HG03097 (cell line): ENCODE measurements at regions not wholly inside any gene's neighbourhood (a gene's known extent, or its start where the extent isn't known, plus 50 kb on each side); places are given as distances from the start of the nearest gene placed in this dataset.
"Not testable (repeated sequence)": the region's sequence is repeated elsewhere in the genome, so short reads cannot be mapped to it uniquely, and the experiment has no call there.

Source experiments
- ATAC-seq: cut with Tn5 transposase; IDR thresholded peaks from one replicate; pipeline ENCODE4 v1.9.1; 2021; ENCODE audit not compliant: unreplicated experiment, low FRiP score

DNA sequence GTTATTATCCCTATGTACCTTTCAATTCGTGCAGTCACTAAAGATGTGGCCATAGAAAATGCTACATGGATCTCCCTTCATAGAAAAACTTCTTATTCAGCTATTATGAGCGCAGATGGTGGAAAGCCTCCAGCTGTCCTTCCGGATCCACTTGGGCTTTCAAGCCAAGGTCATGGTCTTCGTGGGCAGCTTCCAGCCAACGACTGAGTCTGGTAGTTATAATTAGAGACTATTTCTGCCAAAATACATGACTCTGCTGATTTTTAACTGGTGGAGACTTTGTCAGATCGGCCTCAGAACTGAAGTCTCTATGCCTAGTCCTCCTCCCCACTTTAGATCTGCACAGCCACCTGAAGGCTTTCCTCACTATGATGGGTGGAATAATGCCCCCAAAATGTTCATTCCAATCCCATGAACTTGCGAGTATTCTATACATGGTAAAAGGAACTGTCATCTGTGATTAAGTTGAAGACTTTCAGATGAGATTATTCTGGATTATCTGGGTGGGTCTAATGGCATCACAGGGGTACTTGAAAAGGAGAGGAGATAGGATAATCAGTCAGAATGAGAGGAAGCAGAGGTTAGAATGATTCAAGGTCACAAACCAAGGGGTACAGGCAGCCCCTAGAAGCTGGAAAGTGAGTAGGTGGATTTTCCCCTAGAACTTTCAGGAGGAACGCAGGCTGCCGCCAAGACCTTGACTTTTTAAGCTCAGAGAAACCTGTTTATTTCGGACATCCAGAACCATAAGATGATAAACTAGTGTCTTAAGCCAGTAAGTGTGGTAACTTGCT, 171.1 kb upstream of the CXCL13 start:
- ATAC-seq: no peak

DNA sequence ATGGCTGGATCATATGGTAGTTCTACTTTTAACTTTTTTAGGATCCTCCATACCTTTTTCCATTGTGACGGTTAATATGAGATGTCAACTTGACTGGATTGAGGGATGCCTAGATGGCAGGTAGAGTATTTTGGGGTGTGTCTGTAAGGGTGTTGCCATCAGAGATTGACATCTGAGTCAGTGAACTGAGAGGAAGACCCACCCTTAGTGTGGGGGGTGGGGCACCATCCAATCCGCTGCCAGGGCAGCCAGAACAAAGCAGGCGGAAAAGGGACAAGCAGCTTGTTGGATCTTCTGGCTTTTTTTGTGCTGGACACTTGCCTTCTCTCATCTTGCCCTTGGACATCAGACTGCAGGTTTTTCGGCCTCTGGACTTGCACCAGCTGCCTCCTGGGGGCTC, 168.5 kb upstream of the CXCL13 start:
- ATAC-seq: no peak

DNA sequence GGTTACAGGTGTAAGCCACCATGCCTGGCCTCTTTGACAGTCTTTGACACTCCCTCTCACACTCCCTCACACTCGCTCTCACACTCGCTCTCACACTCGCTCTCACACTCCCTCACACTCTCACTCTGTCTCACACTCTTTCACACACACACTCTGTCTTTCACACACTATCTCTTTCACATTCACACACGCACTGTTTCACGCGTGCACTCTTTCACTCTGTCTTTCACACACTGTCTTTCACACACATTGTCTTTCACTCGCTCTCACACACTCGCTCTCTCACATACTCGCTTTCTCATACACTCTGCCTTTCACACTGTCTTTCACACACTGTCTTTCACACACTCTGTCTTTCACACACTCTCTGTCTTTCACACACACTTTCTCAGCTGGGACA, 167.1 kb upstream of the CXCL13 start:
- ATAC-seq: no peak

DNA sequence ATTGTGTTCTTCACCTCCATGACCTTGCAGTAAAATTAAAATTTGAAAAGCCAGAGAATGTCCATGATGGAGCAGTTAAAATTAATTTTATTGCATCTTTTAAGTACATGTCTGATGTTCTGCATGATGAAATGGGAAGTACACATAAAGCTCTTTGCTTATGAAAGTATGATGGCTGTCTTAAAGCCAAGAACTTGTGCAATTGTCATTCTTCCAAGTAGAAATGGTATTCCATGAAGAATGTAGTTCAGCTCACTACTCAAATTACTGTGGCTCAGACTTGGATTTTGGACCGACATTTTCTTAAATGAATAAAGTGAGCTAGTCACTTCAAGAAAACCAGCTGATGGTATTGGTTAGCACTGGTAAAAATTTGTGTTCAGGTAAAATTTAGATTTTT, 161.7 kb upstream of the CXCL13 start:
- no peak for ATAC-seq

DNA sequence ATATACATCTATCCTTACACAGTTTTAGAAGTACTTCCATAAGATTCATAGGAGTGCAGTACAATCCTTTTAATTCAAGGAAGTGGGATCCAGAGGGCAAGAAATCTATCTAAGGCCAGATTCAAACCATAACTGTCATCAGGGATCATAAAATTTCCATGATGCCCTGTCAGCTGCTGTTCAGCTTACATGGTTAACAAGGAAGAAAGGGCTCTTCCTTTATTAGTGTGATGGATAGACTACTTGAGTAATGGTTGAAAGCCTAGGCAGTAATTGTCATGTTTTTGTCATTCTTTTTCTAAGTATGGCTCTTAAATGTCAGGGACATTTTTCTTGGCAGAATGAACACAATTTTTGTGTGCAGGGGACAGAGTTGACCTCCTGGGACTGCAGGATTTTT, 159.8 kb upstream of the CXCL13 start:
- ATAC-seq: no peak

DNA sequence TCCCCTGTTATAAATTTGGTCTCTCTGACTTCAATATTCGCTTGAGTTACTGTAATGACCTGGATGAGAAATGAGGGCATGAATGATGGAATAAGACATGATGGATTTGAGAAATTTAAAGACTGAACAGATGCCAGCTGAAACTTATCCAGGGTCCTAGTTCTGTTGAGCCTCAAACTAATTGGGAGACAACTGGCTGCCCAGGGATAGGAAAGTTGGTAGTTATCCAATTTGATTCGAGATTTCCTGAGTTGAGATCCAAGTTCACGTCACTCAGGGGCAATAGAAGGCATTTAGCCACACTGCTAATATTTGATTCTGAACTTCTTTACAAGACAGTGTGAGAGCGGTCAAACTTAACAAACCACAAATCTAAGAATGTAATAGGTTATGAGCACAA, 159.0 kb upstream of the CXCL13 start:
- ATAC-seq: no peak

DNA sequence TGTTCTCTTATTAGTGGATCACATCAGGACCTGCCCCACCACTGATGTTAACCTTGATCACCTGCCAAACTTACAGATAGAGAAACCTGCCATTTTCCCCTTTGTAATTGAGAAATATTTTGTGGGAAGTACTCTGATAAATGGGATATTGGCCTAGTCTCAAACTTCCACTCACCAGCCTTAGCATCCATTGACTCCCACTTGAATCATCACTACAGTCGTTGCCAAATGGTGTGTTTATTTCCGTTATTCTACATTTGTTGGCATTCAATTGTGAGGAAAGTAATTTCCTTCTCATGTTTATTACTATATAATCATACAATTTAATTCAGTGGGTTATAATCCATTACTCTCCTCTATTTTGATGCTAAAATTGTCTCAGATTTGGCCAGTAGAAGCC, 156.4 kb upstream of the CXCL13 start:
- no peak for ATAC-seq

DNA sequence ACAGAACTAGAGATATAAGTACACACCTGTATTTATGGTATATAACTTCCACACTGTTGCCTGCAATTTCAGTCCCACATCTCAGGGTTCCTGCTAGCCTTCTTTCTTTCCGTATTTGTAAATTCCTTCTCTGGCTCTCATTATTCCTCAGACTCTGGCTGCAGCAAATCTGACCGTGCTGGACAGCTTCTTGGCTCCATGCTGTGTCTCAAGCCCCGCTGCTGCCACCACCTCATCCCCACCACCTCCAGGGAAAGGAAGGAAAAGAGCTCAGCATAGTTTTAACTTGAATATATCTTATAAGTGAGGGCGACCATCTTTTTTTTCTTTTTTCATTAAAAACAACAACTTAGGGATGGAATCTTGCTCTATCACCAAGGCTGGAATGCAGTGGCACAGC, 155.6 kb upstream of the CXCL13 start:
- ATAC-seq: no peak

DNA sequence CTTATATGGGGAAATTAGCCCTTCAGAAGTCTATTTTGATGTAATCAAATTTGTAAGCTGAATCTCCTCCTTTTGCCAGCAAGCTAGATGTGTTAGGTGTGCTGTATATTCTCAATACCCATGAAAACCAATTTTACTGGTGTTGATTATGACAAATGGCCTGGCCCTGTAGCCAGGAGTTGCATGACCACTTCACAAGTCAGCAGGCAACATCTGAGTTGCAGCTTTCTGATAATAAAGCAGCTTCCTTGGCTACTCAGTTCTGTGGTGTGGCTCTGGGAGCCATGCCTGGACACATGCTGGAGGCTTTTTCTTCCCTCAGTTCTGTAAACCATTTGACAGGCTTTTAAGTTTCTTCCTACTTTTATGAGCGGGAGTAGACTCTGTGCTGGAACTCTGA, 154.1 kb upstream of the CXCL13 start:
- ATAC-seq: no peak

DNA sequence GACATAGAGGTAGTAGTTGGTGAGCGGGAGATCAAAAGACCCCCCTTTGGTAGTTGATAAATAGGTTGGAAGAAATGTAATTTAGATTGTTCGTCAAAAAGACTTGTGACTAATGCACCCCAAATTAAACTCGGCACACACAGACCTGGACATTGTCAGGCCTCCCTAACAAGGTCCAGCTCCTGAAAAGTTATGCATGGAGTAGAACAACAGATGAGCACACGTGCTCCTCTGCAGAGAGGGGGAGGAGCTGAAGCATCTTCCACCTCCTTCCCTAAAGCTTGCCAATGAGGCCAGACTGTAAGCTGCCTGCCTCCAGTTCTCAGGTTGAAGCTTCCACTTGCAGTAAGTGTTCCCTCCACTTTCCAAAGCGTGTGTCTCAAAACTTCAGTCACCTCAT, 153.5 kb upstream of the CXCL13 start:
- not testable (repeated sequence) for ATAC-seq

DNA sequence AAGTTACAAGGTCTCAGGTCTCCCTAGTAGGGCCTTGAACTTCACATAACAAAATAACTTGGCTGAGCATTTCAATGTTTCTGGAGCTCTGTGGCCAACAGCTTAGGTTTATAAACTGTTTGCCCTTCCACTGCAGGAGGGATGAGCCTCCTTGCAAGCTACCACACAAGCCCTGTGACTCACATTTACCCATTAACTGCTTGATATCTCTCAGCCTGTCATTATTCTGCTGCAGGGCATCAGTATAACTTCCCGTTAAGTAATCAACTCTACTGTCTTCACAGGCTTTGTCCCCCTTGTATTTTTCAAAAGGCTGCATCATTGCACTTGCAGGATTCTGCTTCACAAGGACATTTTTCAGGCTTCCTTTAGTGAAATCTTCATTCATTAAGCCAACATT, 151.7 kb upstream of the CXCL13 start:
- no peak for ATAC-seq

DNA sequence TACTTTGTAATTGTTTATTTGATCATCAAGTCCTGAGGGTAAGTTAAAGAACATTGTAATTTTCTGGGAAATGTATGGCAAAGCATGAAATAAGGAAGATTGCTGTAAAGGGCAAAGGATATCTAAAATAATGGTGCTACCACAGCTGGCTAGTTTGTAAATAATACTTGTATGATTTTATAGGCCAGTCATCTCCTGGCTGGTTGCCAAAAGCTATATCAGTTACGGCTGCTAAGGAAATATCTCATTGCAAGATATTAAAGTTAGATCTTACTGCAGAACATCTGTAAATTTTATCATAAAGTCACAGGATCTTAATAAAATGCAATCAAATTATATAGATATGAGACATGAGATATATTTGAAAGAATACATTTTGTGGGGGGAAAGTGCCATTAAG, 150.8 kb upstream of the CXCL13 start:
- ATAC-seq: no peak

DNA sequence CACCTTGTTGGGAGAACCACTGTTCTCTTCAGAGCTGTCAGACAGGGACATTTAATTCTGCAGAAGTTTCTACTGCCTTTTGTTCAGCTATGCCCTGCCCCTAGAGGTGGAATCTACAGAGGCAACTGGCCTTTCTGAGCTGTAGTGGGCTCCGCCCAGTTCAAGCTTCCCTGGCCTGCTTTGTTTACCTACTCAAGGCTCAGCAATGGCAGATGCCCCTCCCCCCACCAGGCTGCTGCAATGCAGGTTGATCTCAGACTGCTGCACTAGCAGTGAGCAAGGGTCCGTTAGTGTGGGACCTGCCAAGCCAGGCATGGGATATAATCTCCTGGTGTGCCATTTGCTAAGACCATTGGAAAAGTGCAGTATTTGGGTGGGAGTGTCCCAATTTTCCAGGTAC, 141.5 kb upstream of the CXCL13 start:
- not testable (repeated sequence) for ATAC-seq

DNA sequence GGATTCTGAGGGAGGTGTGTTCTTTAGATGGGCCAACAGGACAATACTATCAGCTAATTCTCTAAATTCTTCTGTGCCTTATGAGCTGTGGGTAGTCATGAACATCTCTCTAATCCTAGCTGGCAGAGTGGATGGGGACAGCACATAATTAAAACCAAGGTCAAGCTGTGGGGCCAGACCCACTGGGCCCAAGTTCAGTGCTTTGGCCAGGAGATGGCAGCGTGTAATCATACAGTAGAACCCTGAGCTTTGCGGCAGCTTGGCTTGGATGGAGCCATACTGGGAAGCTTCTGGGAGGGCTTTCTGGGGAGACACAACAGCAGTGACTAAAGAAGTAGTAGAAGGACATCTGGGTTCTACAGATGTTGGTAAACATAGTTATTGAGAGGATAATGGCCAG, 140.3 kb upstream of the CXCL13 start:
- no peak for ATAC-seq

DNA sequence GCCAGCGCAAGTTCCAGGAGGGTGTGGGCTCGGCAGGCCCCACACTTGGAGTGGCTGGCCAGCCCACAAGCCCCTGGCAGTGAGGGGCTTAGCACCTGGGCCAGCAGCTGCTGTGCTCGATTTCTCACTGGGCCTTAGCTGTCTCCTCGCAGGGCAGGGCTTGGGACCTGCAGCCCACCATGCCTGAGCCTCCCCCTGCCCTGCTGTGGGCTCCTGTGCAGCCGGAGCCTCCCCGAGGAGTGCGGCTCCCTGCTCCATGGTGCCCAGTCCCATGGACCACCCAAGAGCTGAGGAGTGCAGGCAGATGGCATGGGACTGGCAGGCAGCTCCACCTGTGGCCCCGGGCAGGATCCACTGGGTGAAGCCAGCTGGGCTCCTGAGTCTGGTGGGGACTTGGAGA, 139.2 kb upstream of the CXCL13 start:
- no peak for ATAC-seq

DNA sequence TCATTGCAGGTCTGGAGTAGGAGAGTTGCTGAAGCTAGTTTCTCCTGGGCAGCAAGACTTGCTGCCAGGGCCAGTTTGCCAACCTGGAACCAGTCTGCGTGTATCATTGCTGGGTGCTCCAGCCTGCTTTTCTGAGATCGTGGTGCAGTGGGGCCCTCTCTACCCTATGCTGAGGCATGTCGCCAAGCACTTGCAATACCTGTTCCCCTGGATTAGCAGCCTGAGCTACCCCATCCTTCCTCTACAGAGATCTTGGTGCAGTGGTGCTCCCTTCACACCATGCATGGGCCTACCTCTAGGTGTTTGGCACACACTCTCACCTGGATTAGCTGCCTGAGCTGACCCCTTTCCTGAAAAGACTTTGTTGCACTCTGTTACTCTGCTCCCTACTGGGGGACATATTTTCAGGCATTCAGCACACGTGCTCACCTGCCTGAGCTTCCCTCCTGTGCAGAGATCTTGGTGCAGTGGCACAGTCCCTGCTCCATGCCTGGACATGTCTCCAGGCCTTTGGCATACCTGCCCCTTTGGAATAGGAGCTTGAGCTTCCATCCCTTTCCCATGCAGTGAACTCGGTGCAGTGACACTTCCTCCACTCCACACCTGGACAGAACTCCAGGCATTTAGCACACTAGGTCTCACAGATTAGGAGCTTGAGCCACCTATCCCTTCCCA, 133.7 kb upstream of the CXCL13 start:
- ATAC-seq: no peak

DNA sequence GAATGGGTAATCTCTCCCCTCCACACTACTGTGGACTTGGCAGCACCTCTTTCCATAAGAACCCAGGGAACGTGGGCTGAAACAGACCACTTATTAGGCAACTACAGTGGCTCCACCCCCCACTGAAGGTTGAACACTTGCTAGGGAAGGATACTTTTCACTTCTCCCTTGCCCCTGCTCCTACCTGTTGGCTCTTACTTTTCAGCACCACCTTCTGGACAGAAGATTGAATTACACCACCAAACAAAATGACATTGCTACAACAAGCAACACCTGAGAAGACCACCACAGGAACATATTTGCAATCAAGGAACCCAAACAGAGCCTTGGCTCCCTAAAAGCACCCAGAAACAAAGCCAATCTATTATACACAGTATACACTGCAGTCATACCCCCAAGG, 132.1 kb upstream of the CXCL13 start:
- no peak for ATAC-seq

DNA sequence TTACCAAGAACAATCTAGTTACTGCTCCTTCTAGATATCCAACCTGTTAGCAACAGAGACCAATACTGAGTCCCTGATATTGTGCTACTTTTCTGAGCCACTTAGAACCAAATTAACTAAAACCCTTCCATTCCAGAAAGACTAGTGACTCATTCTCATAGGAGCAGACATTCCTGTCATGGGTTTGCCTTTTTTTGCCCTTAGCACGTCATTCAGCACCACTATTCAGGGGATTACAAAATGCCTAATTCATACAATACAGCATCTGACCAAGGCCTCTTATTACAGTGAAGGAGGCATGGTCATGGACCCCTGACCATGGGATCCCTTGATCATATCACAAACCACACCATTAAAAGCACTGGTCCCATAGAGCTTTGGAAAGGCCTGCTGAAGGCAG, 123.8 kb upstream of the CXCL13 start:
- ATAC-seq: no peak

DNA sequence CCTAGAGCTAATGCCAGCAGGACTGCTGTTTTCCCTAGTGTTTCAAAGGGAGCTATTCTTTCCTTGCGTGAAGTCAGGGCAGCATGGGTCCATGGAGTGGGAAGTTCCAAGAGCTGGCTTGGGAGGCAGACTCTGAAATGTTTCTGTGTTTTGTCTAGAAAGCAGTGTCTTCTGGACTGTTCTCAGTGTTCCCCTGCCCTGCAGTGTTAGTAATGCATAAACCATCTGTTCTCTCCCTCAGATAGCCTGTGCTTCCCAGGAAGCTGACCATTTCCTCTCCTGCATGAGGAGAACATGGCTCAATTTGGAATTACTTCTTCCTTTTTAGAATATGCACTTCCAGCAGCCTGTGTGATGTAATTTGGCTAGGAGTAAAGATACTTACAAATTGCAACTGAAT, 116.7 kb upstream of the CXCL13 start:
- no peak for ATAC-seq

DNA sequence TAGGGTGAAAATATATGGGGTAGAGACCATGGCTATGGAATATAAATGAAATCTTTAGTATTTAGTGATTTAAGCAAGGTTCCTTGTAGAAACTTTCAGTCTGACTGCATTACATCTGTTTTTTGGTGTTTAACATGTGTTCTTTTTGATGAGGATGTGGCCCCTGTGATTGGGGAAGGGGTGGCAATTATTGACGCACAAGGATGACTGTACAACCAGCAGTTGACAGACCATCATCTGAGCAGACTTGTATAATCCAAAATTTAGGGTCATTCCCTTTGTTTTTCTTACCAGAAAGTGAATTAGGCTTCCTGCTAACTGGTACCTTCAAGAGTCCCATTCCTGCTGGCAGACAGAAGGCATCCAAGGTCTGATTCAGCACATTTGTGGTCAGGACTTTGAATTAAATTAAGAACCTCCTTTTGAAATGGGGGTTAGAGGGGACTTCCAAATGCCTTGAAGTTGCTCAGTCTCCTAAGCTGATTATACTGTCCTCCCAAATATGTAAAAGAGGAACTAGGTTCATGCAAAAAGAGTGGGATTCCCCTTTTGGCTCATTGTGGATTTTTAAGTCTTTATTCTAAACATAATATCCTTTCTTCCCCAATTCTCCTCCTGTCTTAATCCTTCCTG, 112.4 kb upstream of the CXCL13 start:
- ATAC-seq: no peak

DNA sequence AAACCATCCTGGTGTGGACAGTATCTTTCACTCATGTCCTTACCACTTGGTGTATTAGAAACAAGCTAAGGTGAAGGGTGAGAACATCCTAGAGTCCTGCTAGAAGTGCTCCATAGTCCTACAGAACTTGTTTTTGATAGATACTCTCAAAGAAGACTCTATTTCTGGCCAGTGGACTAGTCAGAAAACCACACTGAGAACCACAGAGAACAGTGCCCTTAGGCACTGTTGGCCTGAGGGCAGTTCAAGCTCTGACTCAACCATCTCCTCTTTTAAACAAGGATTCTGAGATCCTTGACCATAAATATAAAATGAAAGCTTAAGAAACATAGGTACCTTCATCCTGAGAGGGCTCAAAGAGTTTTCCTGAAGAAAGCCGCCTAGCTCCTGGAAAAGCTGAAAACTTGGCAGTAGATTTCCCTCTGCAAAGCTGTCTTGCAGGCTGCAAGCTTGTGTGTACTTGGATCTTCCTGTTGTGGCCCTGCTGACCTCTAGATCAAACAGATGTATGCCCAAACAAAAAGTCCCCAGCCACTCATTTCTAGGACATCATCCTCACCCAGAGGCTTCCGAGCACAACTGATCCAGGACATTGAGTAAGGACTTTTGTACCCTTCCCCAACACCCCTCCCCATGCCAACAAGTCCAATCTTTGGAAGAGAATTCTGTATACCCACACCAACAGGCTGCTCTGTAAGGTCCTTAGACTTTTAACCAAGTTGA, 111.6 kb upstream of the CXCL13 start:
- ATAC-seq: no peak
